ENCODE measurements at regions not wholly inside any gene's neighbourhood (a gene's known extent, or its start where the extent isn't known, plus 50 kb on each side); places are given as distances from the start of the nearest gene placed in this dataset.

- Histone ChIP-seq H3K4me3 (no peak overlapping the region), H3K4me1 (no peaks in the 10 kb centered on the region), H3K27me3 (no peaks in the 10 kb centered on the region), H3K36me3 (no peaks in the 10 kb centered on the region), H3K9me3 (replicated peaks) (no peaks in the 10 kb centered on the region), H3K27ac (no peak overlapping the region)
- no peak for DNase-seq
Measured at GRCh38 chr10:56844978-56845529, 484.0 kb upstream of the ZWINT start.

- no peaks in the 10 kb centered on the region for H3K27me3 ChIP-seq
- no peaks in the 10 kb centered on the region for H3K36me3 ChIP-seq
- H3K27ac ChIP-seq = no peak overlapping the region
- H3K4me1 ChIP-seq = no peaks in the 10 kb centered on the region
- no peak for DNase-seq
- no peak overlapping the region for H3K4me3 ChIP-seq
- no peaks in the 10 kb centered on the region for H3K9me3 ChIP-seq (replicated peaks)
Measured at GRCh38 chr10:56836659-56837058, 475.6 kb upstream of the ZWINT start.

- DNase-seq = no peak
- no peaks in the 10 kb centered on the region for H3K9me3 ChIP-seq (replicated peaks)
- H3K27me3 ChIP-seq = no peaks in the 10 kb centered on the region
- H3K36me3 ChIP-seq = no peaks in the 10 kb centered on the region
- no peaks in the 10 kb centered on the region for H3K4me1 ChIP-seq
- no peak overlapping the region for H3K4me3 ChIP-seq
- H3K27ac ChIP-seq = no peak overlapping the region
Measured at GRCh38 chr10:56831681-56832080, 470.6 kb upstream of the ZWINT start.

- H3K27me3 ChIP-seq = no peaks in the 10 kb centered on the region
- H3K9me3 ChIP-seq (replicated peaks) = no peaks in the 10 kb centered on the region
- no peaks in the 10 kb centered on the region for H3K4me1 ChIP-seq
- DNase-seq = peak in 1 of 2 experiments; percentile 46
- no peak overlapping the region for H3K4me3 ChIP-seq
- H3K27ac ChIP-seq = no peak overlapping the region
- no peaks in the 10 kb centered on the region for H3K36me3 ChIP-seq
Measured at GRCh38 chr10:56823849-56824248, 462.8 kb upstream of the ZWINT start.

GRCh38 chr10:56805022-56805421 is 444.0 kb upstream of the ZWINT start:
- H3K4me1 ChIP-seq = no peaks in the 10 kb centered on the region
- DNase-seq = no peak
- no peaks in the 10 kb centered on the region for H3K36me3 ChIP-seq
- no peaks in the 10 kb centered on the region for H3K9me3 ChIP-seq (replicated peaks)
- no peak overlapping the region for H3K4me3 ChIP-seq
- no peaks in the 10 kb centered on the region for H3K27me3 ChIP-seq
- H3K27ac ChIP-seq = no peak overlapping the region

GRCh38 chr10:56785292-56785691 is 424.2 kb upstream of the ZWINT start:
- no peaks in the 10 kb centered on the region for H3K27me3 ChIP-seq
- H3K4me3 ChIP-seq = no peak overlapping the region
- H3K4me1 ChIP-seq = no peaks in the 10 kb centered on the region
- no peaks in the 10 kb centered on the region for H3K36me3 ChIP-seq
- no peaks in the 10 kb centered on the region for H3K9me3 ChIP-seq (replicated peaks)
- DNase-seq = no peak
- no peak overlapping the region for H3K27ac ChIP-seq

- Histone ChIP-seq H3K9me3 (replicated peaks) (no peaks in the 10 kb centered on the region), H3K27me3 (no peaks in the 10 kb centered on the region), H3K4me3 (no peak overlapping the region), H3K4me1 (no peaks in the 10 kb centered on the region), H3K36me3 (no peaks in the 10 kb centered on the region), H3K27ac (no peak overlapping the region)
- DNase-seq = no peak
Measured at GRCh38 chr10:56782503-56782902, 421.4 kb upstream of the ZWINT start.

GRCh38 chr10:56771343-56771742 is 410.3 kb upstream of the ZWINT start:
- H3K9me3 ChIP-seq (replicated peaks) = no peaks in the 10 kb centered on the region
- no peak overlapping the region for H3K4me3 ChIP-seq
- no peaks in the 10 kb centered on the region for H3K27me3 ChIP-seq
- H3K4me1 ChIP-seq = no peaks in the 10 kb centered on the region
- no peak overlapping the region for H3K27ac ChIP-seq
- H3K36me3 ChIP-seq = no peaks in the 10 kb centered on the region
- no peak for DNase-seq

GRCh38 chr10:56763090-56763489 is 402.0 kb upstream of the ZWINT start:
- Histone ChIP-seq H3K36me3 (no peaks in the 10 kb centered on the region), H3K27ac (no peak overlapping the region), H3K4me3 (no peak overlapping the region), H3K9me3 (replicated peaks) (no peaks in the 10 kb centered on the region), H3K4me1 (no peaks in the 10 kb centered on the region), H3K27me3 (no peaks in the 10 kb centered on the region)
- no peak for DNase-seq

GRCh38 chr10:56745490-56745889 is 384.4 kb upstream of the ZWINT start:
- no peak overlapping the region for H3K27ac ChIP-seq

GRCh38 chr10:56728349-56728748 is 367.3 kb upstream of the ZWINT start:
- Histone ChIP-seq H3K36me3 (no peaks in the 10 kb centered on the region), H3K4me3 (no peak overlapping the region), H3K9me3 (replicated peaks) (no peaks in the 10 kb centered on the region), H3K27ac (no peak overlapping the region), H3K27me3 (no peaks in the 10 kb centered on the region), H3K4me1 (no peaks in the 10 kb centered on the region)
- no peak for DNase-seq

More at GRCh38 chr10:56745490-56745889, 384.4 kb upstream of the ZWINT start:
- no peak for DNase-seq
- Histone ChIP-seq H3K9me3 (replicated peaks) (no peaks in the 10 kb centered on the region), H3K4me3 (no peak overlapping the region), H3K4me1 (no peaks in the 10 kb centered on the region), H3K27me3 (no peaks in the 10 kb centered on the region), H3K36me3 (no peaks in the 10 kb centered on the region)

GRCh38 chr10:56722912-56723311 is 361.9 kb upstream of the ZWINT start:
- no peaks in the 10 kb centered on the region for H3K9me3 ChIP-seq (replicated peaks)

GRCh38 chr10:56715262-56715661 is 354.2 kb upstream of the ZWINT start:
- H3K4me3 ChIP-seq = no peak overlapping the region
- H3K27me3 ChIP-seq = no peaks in the 10 kb centered on the region
- DNase-seq = no peak
- H3K36me3 ChIP-seq = no peaks in the 10 kb centered on the region
- H3K9me3 ChIP-seq (replicated peaks) = no peaks in the 10 kb centered on the region
- H3K4me1 ChIP-seq = no peaks in the 10 kb centered on the region
- H3K27ac ChIP-seq = no peak overlapping the region

More at GRCh38 chr10:56722912-56723311, 361.9 kb upstream of the ZWINT start:
- no peak overlapping the region for H3K27ac ChIP-seq
- no peaks in the 10 kb centered on the region for H3K4me1 ChIP-seq
- H3K27me3 ChIP-seq = no peaks in the 10 kb centered on the region
- no peaks in the 10 kb centered on the region for H3K36me3 ChIP-seq
- H3K4me3 ChIP-seq = no peak overlapping the region
- no peak for DNase-seq

- no peak for DNase-seq
- H3K4me3 ChIP-seq = no peak overlapping the region
- no peaks in the 10 kb centered on the region for H3K36me3 ChIP-seq
- H3K27me3 ChIP-seq = no peaks in the 10 kb centered on the region
- no peak overlapping the region for H3K27ac ChIP-seq
- no peaks in the 10 kb centered on the region for H3K4me1 ChIP-seq
- H3K9me3 ChIP-seq (replicated peaks) = no peaks in the 10 kb centered on the region
Measured at GRCh38 chr10:56698506-56698905, 337.4 kb upstream of the ZWINT start.

GRCh38 chr10:56679578-56679977 is 318.5 kb upstream of the ZWINT start:
- Histone ChIP-seq H3K27ac (no peak overlapping the region), H3K4me3 (no peak overlapping the region), H3K27me3 (no peaks in the 10 kb centered on the region), H3K36me3 (no peaks in the 10 kb centered on the region), H3K9me3 (replicated peaks) (no peaks in the 10 kb centered on the region), H3K4me1 (no peaks in the 10 kb centered on the region)
- DNase-seq = no peak

- Histone ChIP-seq H3K4me3 (no peak overlapping the region), H3K36me3 (no peaks in the 10 kb centered on the region), H3K4me1 (no peaks in the 10 kb centered on the region), H3K27me3 (no peaks in the 10 kb centered on the region), H3K27ac (no peak overlapping the region), H3K9me3 (replicated peaks) (no peaks in the 10 kb centered on the region)
- no peak for DNase-seq
Measured at GRCh38 chr10:56662765-56663447, 301.8 kb upstream of the ZWINT start.
